IMR-90 (cell line): ENCODE measurements at regions not wholly inside any gene's neighbourhood (a gene's known extent, or its start where the extent isn't known, plus 50 kb on each side); places are given as distances from the start of the nearest gene placed in this dataset.

Source experiments
- CHD1 ChIP-seq: IDR thresholded peaks from 2 replicates; pipeline ENCODE4 v1.6.1; 2012; ENCODE audit warnings: low read depth, low read length, improper control_type of control experiment
- MAFK ChIP-seq: IDR thresholded peaks from 2 replicates; pipeline ENCODE4 v1.6.1; 2012; ENCODE audit warnings: low read depth, low read length, improper control_type of control experiment
- MXI1 ChIP-seq: IDR thresholded peaks from 2 replicates; pipeline ENCODE4 v1.6.1; 2012; ENCODE audit warnings: low read depth, mild to moderate bottlenecking, low read length, moderate library complexity, borderline replicate concordance
- POLR2A ChIP-seq: IDR thresholded peaks from 2 replicates; pipeline ENCODE4 v1.6.1; 2012; ENCODE audit warnings: mild to moderate bottlenecking, low read depth, low read length
- RAD21 ChIP-seq: IDR thresholded peaks from 2 replicates; pipeline ENCODE4 v1.6.1; 2012; ENCODE audit warnings: low read length, improper control_type of control experiment
- RCOR1 ChIP-seq: IDR thresholded peaks from 2 replicates; pipeline ENCODE4 v1.6.1; 2012; ENCODE audit warnings: mild to moderate bottlenecking, low read length, improper control_type of control experiment; ENCODE audit not compliant: insufficient replicate concordance
- SMC3 ChIP-seq: fragments of 150-350 bp; IDR thresholded peaks from 2 replicates; pipeline ENCODE4 v1.6.1; 2016; ENCODE audit warnings: low read depth, mild to moderate bottlenecking, antibody characterized with exemption, low read length, moderate library complexity
- USF2 ChIP-seq: fragments of 150-350 bp; IDR thresholded peaks from 2 replicates; pipeline ENCODE4 v1.6.1; 2017; ENCODE audit warnings: mild to moderate bottlenecking, antibody characterized with exemption, low read length, low read depth
- TF ChIP-seq, protein P1 (sequence below): conservative IDR thresholded peaks from 2 replicates; pipeline ENCODE4 v1.5.1; 2012; ENCODE audit warnings: mild to moderate bottlenecking, low read depth, low read length, improper control_type of control experiment

- no peak for TF ChIP-seq POLR2A
- TF ChIP-seq, protein P1, sequence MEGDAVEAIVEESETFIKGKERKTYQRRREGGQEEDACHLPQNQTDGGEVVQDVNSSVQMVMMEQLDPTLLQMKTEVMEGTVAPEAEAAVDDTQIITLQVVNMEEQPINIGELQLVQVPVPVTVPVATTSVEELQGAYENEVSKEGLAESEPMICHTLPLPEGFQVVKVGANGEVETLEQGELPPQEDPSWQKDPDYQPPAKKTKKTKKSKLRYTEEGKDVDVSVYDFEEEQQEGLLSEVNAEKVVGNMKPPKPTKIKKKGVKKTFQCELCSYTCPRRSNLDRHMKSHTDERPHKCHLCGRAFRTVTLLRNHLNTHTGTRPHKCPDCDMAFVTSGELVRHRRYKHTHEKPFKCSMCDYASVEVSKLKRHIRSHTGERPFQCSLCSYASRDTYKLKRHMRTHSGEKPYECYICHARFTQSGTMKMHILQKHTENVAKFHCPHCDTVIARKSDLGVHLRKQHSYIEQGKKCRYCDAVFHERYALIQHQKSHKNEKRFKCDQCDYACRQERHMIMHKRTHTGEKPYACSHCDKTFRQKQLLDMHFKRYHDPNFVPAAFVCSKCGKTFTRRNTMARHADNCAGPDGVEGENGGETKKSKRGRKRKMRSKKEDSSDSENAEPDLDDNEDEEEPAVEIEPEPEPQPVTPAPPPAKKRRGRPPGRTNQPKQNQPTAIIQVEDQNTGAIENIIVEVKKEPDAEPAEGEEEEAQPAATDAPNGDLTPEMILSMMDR = no peak
- TF ChIP-seq RCOR1 = no peak
- TF ChIP-seq USF2 = no peak
- TF ChIP-seq MAFK = no peak
- no peak for TF ChIP-seq RAD21
- TF ChIP-seq SMC3 = no peak
- TF ChIP-seq CHD1 = no peak
- TF ChIP-seq MXI1 = no peak
Observed at GRCh38 chr18:60010513-60010912, 110.7 kb downstream of the PMAIP1 start.
